GM20000 (cell line): ENCODE measurements at regions not wholly inside any gene's neighbourhood (a gene's known extent, or its start where the extent isn't known, plus 50 kb on each side); places are given as distances from the start of the nearest gene placed in this dataset.

ENCODE experiments used
- DNase-seq: peaks from one replicate; pipeline ENCODE4 v3.0.0; 2012; ENCODE audit warnings: low spot score
- TF ChIP-seq, protein P1 (sequence below): IDR thresholded peaks from 2 replicates; pipeline ENCODE4 v1.5.1; 2012; ENCODE audit warnings: mild to moderate bottlenecking, control low read depth; ENCODE audit errors: extremely low read depth, missing control alignments

DNA sequence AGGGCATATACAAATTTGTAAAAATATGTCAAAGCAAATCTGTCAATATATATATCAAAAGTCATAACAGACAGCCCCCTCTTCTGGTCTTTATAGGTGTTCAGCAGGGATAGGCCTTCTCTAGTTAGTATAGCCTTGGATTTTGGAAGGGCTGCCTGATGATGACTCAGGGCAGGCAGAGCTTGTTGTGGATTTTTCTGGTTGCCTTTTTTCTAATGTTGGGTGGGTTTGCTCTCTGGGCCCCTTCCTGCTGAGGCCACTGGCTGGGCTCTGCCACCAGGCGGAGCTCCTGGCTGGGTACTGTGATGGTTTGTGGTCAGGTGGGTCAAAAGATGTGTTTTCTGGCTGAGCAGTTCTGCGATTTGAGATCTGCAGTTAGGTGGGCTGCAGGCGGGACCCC lies 294.2 kb downstream of the GRIA2 start:
- TF ChIP-seq, protein P1, sequence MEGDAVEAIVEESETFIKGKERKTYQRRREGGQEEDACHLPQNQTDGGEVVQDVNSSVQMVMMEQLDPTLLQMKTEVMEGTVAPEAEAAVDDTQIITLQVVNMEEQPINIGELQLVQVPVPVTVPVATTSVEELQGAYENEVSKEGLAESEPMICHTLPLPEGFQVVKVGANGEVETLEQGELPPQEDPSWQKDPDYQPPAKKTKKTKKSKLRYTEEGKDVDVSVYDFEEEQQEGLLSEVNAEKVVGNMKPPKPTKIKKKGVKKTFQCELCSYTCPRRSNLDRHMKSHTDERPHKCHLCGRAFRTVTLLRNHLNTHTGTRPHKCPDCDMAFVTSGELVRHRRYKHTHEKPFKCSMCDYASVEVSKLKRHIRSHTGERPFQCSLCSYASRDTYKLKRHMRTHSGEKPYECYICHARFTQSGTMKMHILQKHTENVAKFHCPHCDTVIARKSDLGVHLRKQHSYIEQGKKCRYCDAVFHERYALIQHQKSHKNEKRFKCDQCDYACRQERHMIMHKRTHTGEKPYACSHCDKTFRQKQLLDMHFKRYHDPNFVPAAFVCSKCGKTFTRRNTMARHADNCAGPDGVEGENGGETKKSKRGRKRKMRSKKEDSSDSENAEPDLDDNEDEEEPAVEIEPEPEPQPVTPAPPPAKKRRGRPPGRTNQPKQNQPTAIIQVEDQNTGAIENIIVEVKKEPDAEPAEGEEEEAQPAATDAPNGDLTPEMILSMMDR, result no peak
- no peak for DNase-seq

DNA sequence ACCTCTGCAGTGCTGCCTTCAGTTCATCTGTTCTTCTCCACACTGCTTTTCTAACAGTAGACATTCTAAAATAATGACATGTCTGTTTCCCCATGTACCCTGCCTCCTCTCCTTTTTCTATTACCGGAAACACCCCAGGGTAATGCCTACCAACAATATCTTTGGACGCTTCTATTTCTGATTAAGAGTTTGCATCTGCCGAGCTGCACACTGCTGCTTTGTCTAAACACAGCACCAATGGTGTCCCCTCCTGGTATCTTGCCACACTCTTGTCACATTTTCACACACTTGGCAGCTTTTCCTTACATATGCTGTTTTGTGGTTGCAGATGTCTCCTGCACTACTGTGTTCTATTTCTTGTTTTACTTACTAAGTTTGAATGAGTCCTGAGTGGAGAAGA lies 288.8 kb downstream of the GRIA2 start:
- DNase-seq, result no peak
- TF ChIP-seq, protein P1, result no peak

DNA sequence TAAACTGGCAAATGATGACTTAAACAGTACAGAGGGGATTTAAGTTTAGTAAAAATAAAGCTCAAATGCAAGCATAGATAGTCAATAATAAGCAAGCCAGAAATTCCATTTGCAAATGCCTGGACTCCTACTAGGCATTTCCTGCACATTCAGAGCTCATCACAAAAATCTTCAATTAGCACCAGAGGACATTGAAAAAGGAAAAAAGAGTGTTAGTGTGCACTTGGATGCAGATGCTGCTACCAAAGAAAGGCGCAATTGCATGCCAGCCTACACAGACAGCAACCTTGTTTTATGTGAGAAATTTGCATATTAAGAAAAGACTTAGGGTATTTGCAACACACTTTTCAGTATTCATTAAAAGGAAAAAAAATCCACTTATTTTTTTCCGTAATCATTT lies 282.1 kb downstream of the GRIA2 start:
- TF ChIP-seq, protein P1, result no peak
- DNase-seq, result no peak

DNA sequence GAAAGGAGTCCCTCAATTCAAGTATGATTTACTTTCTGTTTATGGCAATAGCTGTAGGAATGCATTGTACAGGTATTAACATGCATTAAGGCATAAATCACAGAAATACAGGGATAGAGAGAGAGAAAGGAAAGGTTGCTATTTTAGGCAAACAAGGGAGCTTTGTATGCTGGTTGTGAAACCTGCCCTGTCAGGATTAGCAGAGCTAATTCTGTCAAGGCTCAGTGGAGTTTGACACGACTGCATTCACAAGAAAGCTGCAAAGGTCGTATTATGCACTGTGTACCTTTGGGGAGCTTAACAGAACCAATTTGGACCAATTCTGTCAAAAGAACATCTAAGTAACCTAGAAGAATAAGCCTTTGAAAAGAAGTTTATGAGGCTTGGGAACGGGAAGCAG lies 239.3 kb downstream of the GRIA2 start:
- TF ChIP-seq, protein P1, result no peak
- DNase-seq, result no peak

DNA sequence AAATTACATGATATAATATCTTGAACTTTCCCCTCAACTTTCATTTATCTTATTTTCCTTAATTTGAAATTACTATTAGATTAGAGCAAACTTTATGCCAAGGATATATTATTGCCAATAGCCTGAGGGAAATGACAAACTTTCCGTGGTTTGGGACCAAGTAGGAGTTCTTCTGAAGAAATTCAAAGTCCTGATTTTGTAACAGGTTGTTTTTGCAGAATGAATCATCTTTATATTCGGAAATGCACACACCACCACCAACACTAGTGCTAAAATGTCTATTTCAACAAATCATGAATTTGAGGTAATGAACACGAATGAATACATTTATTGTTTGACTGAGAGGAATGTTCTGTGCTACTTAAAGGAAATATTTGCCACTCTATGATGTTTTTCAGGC lies 226.7 kb downstream of the GRIA2 start:
- no peak for DNase-seq
- TF ChIP-seq, protein P1, result no peak

DNA sequence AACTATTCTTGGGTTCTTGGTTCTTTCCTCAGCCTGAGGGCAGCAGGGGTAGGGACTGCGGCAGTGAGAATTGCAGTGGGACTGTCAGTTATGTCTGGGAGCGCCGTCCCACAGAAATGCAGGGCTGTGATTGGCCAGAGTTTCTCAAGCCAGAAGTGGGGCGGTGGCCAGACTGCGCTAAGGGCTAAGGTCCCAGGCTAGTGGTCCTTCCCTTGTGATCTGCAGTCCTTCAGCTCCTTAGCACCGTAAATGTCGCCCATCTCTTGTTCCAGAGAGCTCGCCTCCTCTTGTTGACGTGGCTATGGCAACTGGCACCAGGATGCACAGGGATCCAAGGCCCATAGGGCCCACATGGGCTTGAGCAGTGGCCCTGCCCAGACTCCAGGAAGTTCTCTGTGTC lies 223.5 kb downstream of the GRIA2 start:
- TF ChIP-seq, protein P1, result no peak
- DNase-seq, result no peak

DNA sequence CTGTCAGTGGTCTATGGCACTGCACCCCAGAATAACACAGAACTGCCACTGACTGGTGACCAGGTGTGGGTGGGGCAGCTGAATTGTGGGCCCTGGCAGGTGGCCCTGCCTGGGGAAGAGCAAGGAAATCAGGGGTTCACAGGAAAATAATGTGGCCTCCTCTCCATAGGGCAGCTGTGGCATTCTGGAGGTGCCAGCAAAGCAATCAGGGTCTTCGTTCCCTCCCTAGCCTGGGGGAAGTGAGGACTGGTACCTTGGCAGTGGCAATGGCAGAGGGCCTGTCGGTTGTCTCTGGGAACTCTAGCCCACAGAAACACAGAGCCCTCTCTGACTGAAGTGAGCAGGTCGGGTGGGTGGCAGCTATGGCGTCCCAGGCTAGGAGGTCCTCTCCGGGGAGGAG lies 223.0 kb downstream of the GRIA2 start:
- TF ChIP-seq, protein P1, result no peak
- DNase-seq, result no peak
